GM23338 (cell line): ENCODE measurements at regions not wholly inside any gene's neighbourhood (a gene's known extent, or its start where the extent isn't known, plus 50 kb on each side); places are given as distances from the start of the nearest gene placed in this dataset.

Experiments used
- ATAC-seq: fragments of 200-7000 bp; cut with Tn5 transposase; 3 replicates; pipeline ENCODE4 v1.9.1; 2020
- DNase-seq: peaks from one replicate; pipeline ENCODE4 v3.0.0-alpha.2; 2015; ENCODE audit warnings: low spot score
- H2AFZ ChIP-seq: fragments of 200-600 bp; sonication (generic); 2 replicates; pipeline ENCODE4 v1.8.0; 2016; ENCODE audit warnings: antibody characterized with exemption, mild to moderate bottlenecking, moderate library complexity
- H3F3A ChIP-seq: fragments of 200-600 bp; sonication (generic); replicated peaks from 2 replicates; pipeline ENCODE4 v1.8.0; 2017; ENCODE audit warnings: antibody characterized with exemption, mixed run types, low read depth
- H3K27ac ChIP-seq: fragments of 200-600 bp; sonication (generic); 2 replicates; pipeline ENCODE4 v1.6.1; 2016; ENCODE audit warnings: low read depth
- H3K27me3 ChIP-seq: fragments of 200-600 bp; sonication (generic); 2 replicates; pipeline ENCODE4 v1.8.0; 2016; ENCODE audit warnings: mild to moderate bottlenecking, mixed run types, moderate library complexity; ENCODE audit not compliant: insufficient read depth
- H3K36me3 ChIP-seq: fragments of 200-600 bp; sonication (generic); 2 replicates; pipeline ENCODE4 v1.8.0; 2016; ENCODE audit warnings: mild to moderate bottlenecking; ENCODE audit not compliant: insufficient read depth
- H3K4me1 ChIP-seq: fragments of 200-600 bp; sonication (generic); 2 replicates; pipeline ENCODE4 v1.8.0; 2016; ENCODE audit warnings: mild to moderate bottlenecking, moderate library complexity; ENCODE audit not compliant: insufficient read depth
- H3K4me2 ChIP-seq: fragments of 200-600 bp; sonication (generic); 2 replicates; pipeline ENCODE4 v1.7.1; 2017; ENCODE audit warnings: mixed run types
- H3K4me3 ChIP-seq: fragments of 200-600 bp; sonication (generic); 2 replicates; pipeline ENCODE4 v1.6.1; 2016; ENCODE audit warnings: mixed run types
- H3K79me2 ChIP-seq: fragments of 200-600 bp; sonication (generic); replicated peaks from 2 replicates; pipeline ENCODE4 v1.8.0; 2017; ENCODE audit warnings: mild to moderate bottlenecking; ENCODE audit not compliant: insufficient read depth
- H3K9me2 ChIP-seq: fragments of 200-600 bp; sonication (generic); 2 replicates; pipeline ENCODE4 v1.8.0; 2017; ENCODE audit not compliant: insufficient read depth
- H4K20me1 ChIP-seq: fragments of 200-600 bp; sonication (generic); replicated peaks from 2 replicates; pipeline ENCODE4 v1.8.0; 2017; ENCODE audit warnings: mild to moderate bottlenecking; ENCODE audit not compliant: insufficient read depth
- H3K27ac Mint-ChIP-seq: 2 replicates; pipeline ENCODE4 v1.8.0; 2020; ENCODE audit warnings: inconsistent platforms, mild to moderate bottlenecking, moderate library complexity, mixed read lengths
- H3K27me3 Mint-ChIP-seq: 3 replicates; pipeline ENCODE4 v1.8.0; 2022; ENCODE audit warnings: low read depth, mild to moderate bottlenecking, moderate library complexity, mixed read lengths, inconsistent platforms; ENCODE audit not compliant: insufficient read depth, poor library complexity
- H3K36me3 Mint-ChIP-seq: 3 replicates; pipeline ENCODE4 v1.8.0; 2021; ENCODE audit warnings: low read depth, mild to moderate bottlenecking, inconsistent platforms, moderate library complexity, mixed read lengths
- H3K4me1 Mint-ChIP-seq: 3 replicates; pipeline ENCODE4 v1.8.0; 2020; ENCODE audit warnings: mild to moderate bottlenecking, inconsistent platforms, mixed read lengths
- H3K4me3 Mint-ChIP-seq: 3 replicates; pipeline ENCODE4 v1.8.0; 2021; ENCODE audit warnings: moderate library complexity, mild to moderate bottlenecking, inconsistent platforms, mixed read lengths
- H3K9me3 Mint-ChIP-seq: 3 replicates; pipeline ENCODE4 v1.8.0; 2020; ENCODE audit warnings: moderate library complexity, mild to moderate bottlenecking, inconsistent platforms, mixed read lengths
- CREB1 ChIP-seq: fragments of 250-450 bp; sonication (Bioruptor Pico); IDR thresholded peaks from 2 replicates; pipeline ENCODE4 v1.5.0; 2020; ENCODE audit warnings: low read depth, mild to moderate bottlenecking, moderate library complexity
- CTCF ChIP-seq, 2 experiments: fragments of 200-600 bp in 1 of 2; sonication (generic) in 1 of 2; conservative IDR thresholded peaks; 2 replicates each; pipeline versions ENCODE4 v1.5.1 to v1.6.1; 2016 to 2017; ENCODE audit warnings: antibody characterized with exemption in 2 of 2, low read depth in 2 of 2, mild to moderate bottlenecking in 2 of 2, moderate library complexity in 1 of 2
- ETS1 ChIP-seq: IDR thresholded peaks from 2 replicates; pipeline ENCODE4 v1.6.1; 2016; ENCODE audit warnings: antibody characterized with exemption
- EZH2 ChIP-seq: fragments of 200-600 bp; sonication (generic); IDR thresholded peaks from one replicate; pipeline ENCODE4 v1.8.0; 2017; ENCODE audit warnings: antibody characterized with exemption, mild to moderate bottlenecking, low read depth; ENCODE audit not compliant: unreplicated experiment
- EZH2phosphoT487 ChIP-seq: fragments of 200-600 bp; sonication (generic); IDR thresholded peaks from one replicate; pipeline ENCODE4 v1.8.1; 2018; ENCODE audit warnings: antibody characterized with exemption; ENCODE audit not compliant: unreplicated experiment
- JUNB ChIP-seq: IDR thresholded peaks from one replicate; pipeline ENCODE4 v1.6.1; 2016; ENCODE audit warnings: antibody characterized with exemption; ENCODE audit not compliant: unreplicated experiment
- NANOG ChIP-seq: IDR thresholded peaks from 2 replicates; pipeline ENCODE4 v1.6.1; 2016; ENCODE audit warnings: antibody characterized with exemption, borderline replicate concordance
- POLR2AphosphoS5 ChIP-seq: IDR thresholded peaks from 2 replicates; pipeline ENCODE4 v1.6.1; 2016; ENCODE audit warnings: antibody characterized with exemption, low read depth
- REST ChIP-seq: IDR thresholded peaks from one replicate; pipeline ENCODE4 v1.6.1; 2018; ENCODE audit warnings: antibody characterized with exemption; ENCODE audit not compliant: unreplicated experiment
- STAT1 ChIP-seq: IDR thresholded peaks from one replicate; pipeline ENCODE4 v1.6.1; 2016; ENCODE audit warnings: antibody characterized with exemption; ENCODE audit not compliant: unreplicated experiment
- ZNF114 ChIP-seq: fragments of 250-450 bp; sonication (Bioruptor Pico); IDR thresholded peaks from 2 replicates; pipeline ENCODE4 v1.5.0; 2020; ENCODE audit warnings: mild to moderate bottlenecking, moderate library complexity
- ZNF331 ChIP-seq: fragments of 250-450 bp; sonication (Bioruptor Pico); IDR thresholded peaks from 2 replicates; pipeline ENCODE4 v1.5.0; 2020; ENCODE audit warnings: low read depth, mild to moderate bottlenecking, moderate library complexity
- ZNF462 ChIP-seq: fragments of 250-450 bp; sonication (Bioruptor Pico); IDR thresholded peaks from 2 replicates; pipeline ENCODE4 v1.5.0; 2020; ENCODE audit warnings: mild to moderate bottlenecking, moderate library complexity

- no peak for DNase-seq
- Mint-ChIP-seq H3K9me3 (no peaks in the 10 kb centered on the region; the same call in 2 of the 3 replicates), H3K27ac (no peak overlapping the region), H3K27me3 (peaks cover 1% of the 10 kb centered on the region), H3K4me3 (no peak overlapping the region), H3K4me1 (no peaks in the 10 kb centered on the region), H3K36me3 (no peaks in the 10 kb centered on the region)
- Histone ChIP-seq H4K20me1 (no peaks in the 10 kb centered on the region), H3K27me3 (no peaks in the 10 kb centered on the region), H3K4me2 (no peak overlapping the region), H3K4me3 (no peak overlapping the region), H3K9me2 (no peaks in the 10 kb centered on the region), H3F3A (no peaks in the 10 kb centered on the region), H3K79me2 (no peaks in the 10 kb centered on the region), H3K4me1 (no peaks in the 10 kb centered on the region), H3K27ac (no peak overlapping the region), H2AFZ (no peak overlapping the region), H3K36me3 (no peaks in the 10 kb centered on the region)
- ATAC-seq = no peak
- TF ChIP-seq REST = no peak
- TF ChIP-seq JUNB = no peak
- no peak for TF ChIP-seq NANOG
- no peak for TF ChIP-seq POLR2AphosphoS5
- TF ChIP-seq CTCF (conservative IDR thresholded peaks at IDR 0.05; ENCODE audit: low read depth in 2 of 2) = no peak
- TF ChIP-seq ZNF331 (CRISPR knock-in tag) = no peak
- no peak for TF ChIP-seq ZNF114 (CRISPR knock-in tag)
- TF ChIP-seq STAT1 = no peak
- TF ChIP-seq EZH2 = no peak
- TF ChIP-seq ZNF462 (CRISPR knock-in tag) = no peak
- TF ChIP-seq EZH2phosphoT487 = no peak
- TF ChIP-seq ETS1 = no peak
- no peak for TF ChIP-seq CREB1
Measured at GRCh38 chrY:8085925-8086324, 1174.4 kb upstream of the AMELY start.
